Stomach (tissue), 8 donors: ENCODE measurements at regions not wholly inside any gene's neighbourhood (a gene's known extent, or its start where the extent isn't known, plus 50 kb on each side); places are given as distances from the start of the nearest gene placed in this dataset.
A peak's percentile ranks its signal among the peaks of the same experiment; 100 is the strongest.
"Not testable (repeated sequence)": the region's sequence is repeated elsewhere in the genome, so short reads cannot be mapped to it uniquely, and the experiment has no call there.

Source experiments
- DNase-seq, 2 donors: peaks; one replicate each; pipeline versions ENCODE4 v3.0.0 to v3.0.0-alpha.2; 2013 to 2019
- H3K27ac ChIP-seq, 5 donors: fragments of 200-600 bp in 4 of 5; sonication (generic) in 4 of 5; one replicate each; pipeline ENCODE4 v1.5.1; 2013 to 2019; ENCODE audit warnings: mild to moderate bottlenecking in 1 of 5, moderate library complexity in 1 of 5
- H3K27me3 ChIP-seq, 3 donors: fragments of 200-600 bp; sonication (generic); one replicate each; pipeline ENCODE4 v1.5.1; 2017 to 2019; ENCODE audit warnings: mixed run types in 1 of 3
- H3K36me3 ChIP-seq, 4 donors: fragments of 200-600 bp; sonication (generic); 1 replicate in 3 of 4; 2 replicates in 1 of 4; pipeline ENCODE4 v1.5.1; 2016 to 2019
- H3K4me1 ChIP-seq, 4 donors: fragments of 200-600 bp; sonication (generic); one replicate each; pipeline ENCODE4 v1.5.1; 2016 to 2019
- H3K4me3 ChIP-seq, 4 donors: fragments of 200-600 bp; sonication (generic) in 3 of 4; one replicate each; pipeline ENCODE4 v1.5.1; 2016 to 2019; ENCODE audit warnings: mild to moderate bottlenecking in 1 of 4
- H3K9me3 ChIP-seq, 4 donors: fragments of 200-600 bp; sonication (generic); one replicate each; pipeline ENCODE4 v1.5.1; 2016 to 2019
- CTCF ChIP-seq, 7 experiments: fragments of 450-650 bp in 4 of 7; fragments of 200-600 bp in 3 of 7; sonication (generic) in 3 of 7; IDR thresholded peaks; one replicate each; pipeline ENCODE4 v1.5.1; 2016 to 2019; ENCODE audit warnings: antibody characterized with exemption in 7 of 7, control low read depth in 2 of 7, mild to moderate bottlenecking in 1 of 7
- EP300 ChIP-seq: sonication (generic); formaldehyde crosslinking; IDR thresholded peaks from one replicate; pipeline ENCODE4 v1.6.1; 2017; ENCODE audit warnings: antibody characterized with exemption
- POLR2A ChIP-seq, 4 donors: fragments of 450-650 bp; IDR thresholded peaks; one replicate each; pipeline ENCODE4 v1.6.1; 2016; ENCODE audit warnings: antibody characterized with exemption in 4 of 4, control low read depth in 2 of 4, mild to moderate bottlenecking in 1 of 4, moderate library complexity in 1 of 4
- POLR2AphosphoS5 ChIP-seq, 3 donors: sonication (generic); formaldehyde crosslinking; IDR thresholded peaks; one replicate each; pipeline ENCODE4 v1.6.1; 2016; ENCODE audit warnings: antibody characterized with exemption in 3 of 3
- WGBS, 5 donors: extraction: QIAGEN DNeasy Blood & Tissue Kit in 3 of 5; methylation state at CpG; one replicate each; pipeline versions ENCODE4 v1.1.5 to v1.1.7; 2013 to 2018; 5-methylcytosine and 5-hydroxymethylcytosine counted together
- intact Hi-C: fragments of 100-400 bp; cut with DNase I; formaldehyde crosslinking; loops from one replicate; pipeline ENCODE4 v1.15.1; 2023; ENCODE audit warnings: low total_unique reads
- donor health status: healthy with polysubstance abuse.
- donor health status: Bipolar disorder and iron deficiency.
- donor health status: healthy.

- H3K4me3 ChIP-seq, result no peak overlapping the region
- no peak overlapping the region for H3K27ac ChIP-seq
- intact Hi-C loops, result no loop called here
- H3K9me3 ChIP-seq, result no peaks in the 10 kb centered on the region
- H3K4me1 ChIP-seq, result peaks cover 0 to 5% (median 0%) of the 10 kb centered on the region in 4 donors
- peaks cover 0 to 25% (median 4%) of the 10 kb centered on the region in 3 donors for H3K27me3 ChIP-seq
- TF ChIP-seq POLR2AphosphoS5 (IDR thresholded peaks at IDR 0.05), result no peak
- TF ChIP-seq EP300, result no peak
- TF ChIP-seq CTCF (IDR thresholded peaks at IDR 0.05), result no peak
- no peak for TF ChIP-seq POLR2A (IDR thresholded peaks at IDR 0.05)
- H3K36me3 ChIP-seq, result no peaks in the 10 kb centered on the region
- DNase-seq, result peak in 1 of 2 donors; percentile 29
- 78 to 90% (median 83%) methylated on average over 9 of the region's 9 CpGs for WGBS, 5 donors
Observed at GRCh38 chr6:33888664-33889200, 84.9 kb upstream of the MLN start.

- no peak for DNase-seq
- no peak overlapping the region for H3K4me3 ChIP-seq
- peaks cover 0 to 5% (median 0%) of the 10 kb centered on the region in 4 donors for H3K4me1 ChIP-seq
- TF ChIP-seq EP300 (no peak), POLR2AphosphoS5 (IDR thresholded peaks at IDR 0.05) (no peak), CTCF (IDR thresholded peaks at IDR 0.05) (no peak), POLR2A (IDR thresholded peaks at IDR 0.05) (no peak)
- 78 to 85% (median 83%) methylated on average over 10 of the region's 10 CpGs for WGBS, 5 donors
- no peaks in the 10 kb centered on the region for H3K36me3 ChIP-seq
- no peaks in the 10 kb centered on the region for H3K9me3 ChIP-seq
- intact Hi-C loops, result no loop called here
- no peak overlapping the region for H3K27ac ChIP-seq
- peaks cover 0 to 22% (median 4%) of the 10 kb centered on the region in 3 donors for H3K27me3 ChIP-seq
Observed at GRCh38 chr6:33888183-33888582, 84.4 kb upstream of the MLN start.

GRCh38 chr6:33886673-33887144 is 82.9 kb upstream of the MLN start:
- peaks cover 0 to 12% (median 0%) of the 10 kb centered on the region in 3 donors for H3K27me3 ChIP-seq
- no peak overlapping the region for H3K4me3 ChIP-seq
- TF ChIP-seq POLR2AphosphoS5 (IDR thresholded peaks at IDR 0.05), result peak in 1 of 3 donors; percentile 77
- no peak for TF ChIP-seq POLR2A (IDR thresholded peaks at IDR 0.05)
- peak in 1 of 2 donors; percentile 26 for DNase-seq
- peaks cover 0 to 9% (median 4%) of the 10 kb centered on the region in 4 donors for H3K4me1 ChIP-seq
- H3K9me3 ChIP-seq, result no peaks in the 10 kb centered on the region
- 51 to 76% (median 69%) methylated on average over 11 of the region's 11 CpGs for WGBS, 5 donors
- H3K36me3 ChIP-seq, result no peaks in the 10 kb centered on the region
- H3K27ac ChIP-seq, result peak overlapping the region in 2 of 5 donors; percentile 7 to 9
- intact Hi-C loops, result no loop called here

GRCh38 chr6:33885132-33886057 is 81.6 kb upstream of the MLN start:
- WGBS, 5 donors, result 70 to 85% (median 82%) methylated on average over 4 to 5 of the region's 5 CpGs
- Histone ChIP-seq H3K9me3 (no peaks in the 10 kb centered on the region), H3K36me3 (no peaks in the 10 kb centered on the region), H3K27ac (peak overlapping the region in 2 of 5 donors; percentile 7 to 9), H3K4me3 (no peak overlapping the region), H3K4me1 (peaks cover 0 to 9% (median 4%) of the 10 kb centered on the region in 4 donors), H3K27me3 (peaks cover 0 to 12% (median 0%) of the 10 kb centered on the region in 3 donors)
- DNase-seq, result no peak
- intact Hi-C loops, result no loop called here
- TF ChIP-seq EP300 (no peak), CTCF (IDR thresholded peaks at IDR 0.05) (no peak), POLR2A (IDR thresholded peaks at IDR 0.05) (no peak), POLR2AphosphoS5 (IDR thresholded peaks at IDR 0.05) (no peak)

- H3K4me3 ChIP-seq, H3K36me3 ChIP-seq, H3K4me1 ChIP-seq, H3K9me3 ChIP-seq, H3K27me3 ChIP-seq, intact Hi-C loops, DNase-seq, H3K27ac ChIP-seq: not testable (repeated sequence)
- WGBS, 5 donors, result 57 to 72% (median 65%) methylated on average over 4 of the region's 4 CpGs
Observed at GRCh38 chr6:33883621-33884020, 79.8 kb upstream of the MLN start.
